HepG2 (cell line): ENCODE measurements at regions not wholly inside any gene's neighbourhood (a gene's known extent, or its start where the extent isn't known, plus 50 kb on each side); places are given as distances from the start of the nearest gene placed in this dataset.

Experiments used
- CHD2 ChIP-seq: IDR thresholded peaks from 2 replicates; pipeline ENCODE4 v1.6.1; 2011; ENCODE audit warnings: low read depth, low read length, improper control_type of control experiment
- CTCF ChIP-seq: sonication (generic); formaldehyde crosslinking; IDR thresholded peaks from 2 replicates; pipeline ENCODE4 v1.5.0; 2020; ENCODE audit warnings: mild to moderate bottlenecking, missing genetic modification reagents, moderate library complexity
- EZH2 ChIP-seq: conservative IDR thresholded peaks from 2 replicates; pipeline ENCODE4 v1.6.1; 2012; ENCODE audit warnings: mild to moderate bottlenecking, low read depth, low read length, moderate library complexity
- GMEB1 ChIP-seq: sonication (generic); formaldehyde crosslinking; IDR thresholded peaks from 2 replicates; pipeline ENCODE4 v1.5.1; 2020; ENCODE audit warnings: missing genetic modification reagents, mild to moderate bottlenecking, borderline replicate concordance
- HOXA9 ChIP-seq: sonication (generic); formaldehyde crosslinking; IDR thresholded peaks from 2 replicates; pipeline ENCODE4 v1.8.1; 2022; ENCODE audit warnings: missing genetic modification reagents, mild to moderate bottlenecking, moderate library complexity, borderline replicate concordance
- MYC ChIP-seq: sonication (generic); formaldehyde crosslinking; IDR thresholded peaks from 2 replicates; pipeline ENCODE4 v1.9.0; 2021; ENCODE audit warnings: missing genetic modification reagents, borderline replicate concordance
- POLR2A ChIP-seq, 2 experiments: IDR thresholded peaks; 2 replicates each; pipeline ENCODE4 v1.6.1; 2011; ENCODE audit warnings: low read depth in 2 of 2, low read length in 2 of 2, mild to moderate bottlenecking in 1 of 2, moderate library complexity in 1 of 2; ENCODE audit not compliant: insufficient read depth in 1 of 2
- RBAK ChIP-seq: sonication (generic); formaldehyde crosslinking; IDR thresholded peaks from 2 replicates; pipeline ENCODE4 v1.5.1; 2020; ENCODE audit warnings: mild to moderate bottlenecking, missing genetic modification reagents
- TAF1 ChIP-seq: sonication (generic); formaldehyde crosslinking; IDR thresholded peaks from 2 replicates; pipeline ENCODE4 v1.4.0; 2020; ENCODE audit warnings: missing genetic modification reagents
- TERF1 ChIP-seq: sonication (generic); formaldehyde crosslinking; IDR thresholded peaks from 2 replicates; pipeline ENCODE4 v1.8.0; 2022; ENCODE audit warnings: mild to moderate bottlenecking, missing genetic modification reagents, moderate library complexity
- U2AF2 ChIP-seq: fragments of 200-400 bp; formaldehyde crosslinking; IDR thresholded peaks from 2 replicates; pipeline ENCODE4 v1.6.1; 2017; ENCODE audit warnings: low read depth, mild to moderate bottlenecking, low read length
- ZBTB37 ChIP-seq: sonication (generic); formaldehyde crosslinking; IDR thresholded peaks from 2 replicates; pipeline ENCODE4 v1.4.0; 2020; ENCODE audit warnings: mild to moderate bottlenecking, missing genetic modification reagents
- ZNF512 ChIP-seq: sonication (generic); formaldehyde crosslinking; IDR thresholded peaks from 2 replicates; pipeline ENCODE4 v1.4.0; 2020; ENCODE audit warnings: mild to moderate bottlenecking, missing genetic modification reagents
- ZNF761 ChIP-seq: sonication (generic); formaldehyde crosslinking; conservative IDR thresholded peaks from 2 replicates; pipeline ENCODE4 v1.4.0; 2020; ENCODE audit warnings: mild to moderate bottlenecking, missing genetic modification reagents

GRCh38 chr10:28243923-28244322 is 58.9 kb downstream of the MPP7 start:
- no peak for TF ChIP-seq U2AF2
- TF ChIP-seq GMEB1 (CRISPR knock-in tag) = no peak
- TF ChIP-seq ZNF512 (CRISPR knock-in tag) = no peak
- TF ChIP-seq MYC = no peak
- no peak for TF ChIP-seq TERF1 (CRISPR knock-in tag)
- TF ChIP-seq TAF1 (CRISPR knock-in tag) = no peak
- no peak for TF ChIP-seq CHD2
- TF ChIP-seq HOXA9 (CRISPR knock-in tag) = no peak
- no peak for TF ChIP-seq ZNF761 (CRISPR knock-in tag)
- no peak for TF ChIP-seq ZBTB37 (CRISPR knock-in tag)
- no peak for TF ChIP-seq EZH2
- TF ChIP-seq POLR2A (IDR thresholded peaks at IDR 0.05; ENCODE audit: insufficient read depth in 1 of 2, low read depth in 2 of 2, low read length in 2 of 2) = no peak
- no peak for TF ChIP-seq RBAK (CRISPR knock-in tag)
- TF ChIP-seq CTCF (CRISPR knock-in tag) = no peak
